ENCODE measurements at regions not wholly inside any gene's neighbourhood (a gene's known extent, or its start where the extent isn't known, plus 50 kb on each side); places are given as distances from the start of the nearest gene placed in this dataset.

GRCh38 chr18:57202881-57203280, 56.0 kb downstream of the BOD1L2 start:
- DNase-seq = no peak

GRCh38 chr18:57205641-57206040, 58.8 kb downstream of the BOD1L2 start:
- DNase-seq = no peak

- DNase-seq = no peak
Observed at GRCh38 chr18:57207124-57207916, 60.4 kb downstream of the BOD1L2 start.

GRCh38 chr18:57208047-57208446, 61.2 kb downstream of the BOD1L2 start:
- DNase-seq = peak; percentile 27

DNA sequence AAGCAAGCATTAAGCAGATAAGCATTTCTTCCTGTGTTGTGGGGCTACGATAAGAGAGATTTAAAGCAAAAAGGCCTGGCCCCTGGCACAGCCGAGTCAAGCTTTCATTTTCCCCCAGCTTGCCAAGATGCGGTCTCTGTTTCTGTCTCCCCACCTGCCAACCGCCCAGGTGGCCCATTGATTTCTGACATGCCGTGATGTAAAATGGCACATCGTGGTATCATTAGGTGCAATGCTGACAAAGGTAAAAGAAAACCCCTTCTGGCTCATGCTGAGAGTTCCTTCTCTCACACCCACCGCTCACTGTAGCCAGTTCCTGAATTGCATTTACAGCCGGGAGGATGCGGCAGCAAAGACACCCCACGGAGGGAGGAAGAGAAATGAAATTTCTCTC, 62.8 kb downstream of the BOD1L2 start:
- peak; percentile 68 for DNase-seq

- peak; percentile 40 for DNase-seq
Observed at GRCh38 chr18:57210107-57210715, 63.3 kb downstream of the BOD1L2 start.

GRCh38 chr18:57210716-57211411, 64.0 kb downstream of the BOD1L2 start:
- DNase-seq = no peak

- no peak for DNase-seq
Observed at GRCh38 chr18:57211412-57211750, 64.5 kb downstream of the BOD1L2 start.

DNA sequence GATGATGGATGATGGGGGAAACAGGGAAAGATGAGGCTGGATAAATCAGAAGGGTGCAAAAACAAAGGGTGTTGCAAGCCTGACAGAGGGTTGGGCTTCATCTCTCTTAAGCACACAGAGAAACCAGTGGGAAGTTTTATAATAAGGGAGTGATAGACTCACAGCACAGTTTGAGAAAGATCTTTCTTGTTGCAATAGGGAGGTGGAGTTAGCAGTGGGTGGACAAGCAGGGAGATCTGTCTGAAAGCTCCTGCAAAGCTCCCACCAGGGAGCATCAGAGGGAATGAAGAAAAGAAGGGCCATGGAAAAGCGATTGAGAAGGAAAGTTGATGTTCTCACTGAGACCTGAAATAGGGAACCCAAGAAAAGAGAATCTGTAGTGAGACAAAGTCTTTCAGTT, 64.9 kb downstream of the BOD1L2 start:
- no peak for DNase-seq

- no peak for DNase-seq
Observed at GRCh38 chr18:57212678-57213077, 65.8 kb downstream of the BOD1L2 start.

- no peak for DNase-seq
Observed at GRCh38 chr18:57214976-57215375, 68.1 kb downstream of the BOD1L2 start.

DNA sequence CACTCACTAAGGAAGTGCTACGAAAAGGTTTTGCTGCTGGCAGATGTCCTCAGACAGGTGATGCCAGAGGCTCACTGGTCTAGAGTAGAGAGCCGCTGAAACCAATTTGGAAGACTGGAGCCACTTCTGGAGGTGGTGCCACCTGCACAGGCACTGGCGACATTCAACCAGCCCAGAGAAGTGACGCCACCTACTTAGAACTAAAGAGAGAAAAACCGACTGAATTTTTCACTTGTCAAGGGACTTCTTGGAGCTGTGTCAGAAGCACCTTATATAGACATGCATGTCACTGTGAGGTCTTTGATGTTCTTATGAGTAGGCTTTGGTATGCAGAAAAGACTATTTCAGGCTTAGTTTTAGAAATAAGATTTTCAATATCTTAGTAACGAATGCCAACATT, 71.4 kb downstream of the BOD1L2 start:
- no peak for DNase-seq

DNA sequence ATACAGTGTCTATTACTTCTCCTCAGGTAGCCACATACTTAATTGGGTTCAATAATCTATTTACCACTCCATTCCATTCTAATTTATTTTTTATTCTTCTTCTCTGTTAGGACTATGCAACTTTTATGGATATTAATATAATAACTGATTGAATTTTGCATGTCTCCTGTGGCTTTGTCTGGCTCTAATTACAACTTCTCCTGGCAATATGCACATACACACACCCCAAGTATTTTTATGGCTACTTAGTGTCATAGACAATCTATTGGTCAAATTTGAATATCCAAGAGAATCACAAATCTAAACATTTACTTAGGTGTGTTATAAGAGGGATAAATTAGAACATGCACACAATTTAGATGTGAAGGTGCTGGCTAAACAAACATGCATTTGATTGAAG, 73.1 kb downstream of the BOD1L2 start:
- DNase-seq = no peak

- no peak for DNase-seq
Observed at GRCh38 chr18:57220480-57220879, 73.6 kb downstream of the BOD1L2 start.

GRCh38 chr18:57220930-57221483, 74.1 kb downstream of the BOD1L2 start:
- no peak for DNase-seq

- no peak for DNase-seq
Observed at GRCh38 chr18:57223144-57223870, 76.4 kb downstream of the BOD1L2 start.

DNA sequence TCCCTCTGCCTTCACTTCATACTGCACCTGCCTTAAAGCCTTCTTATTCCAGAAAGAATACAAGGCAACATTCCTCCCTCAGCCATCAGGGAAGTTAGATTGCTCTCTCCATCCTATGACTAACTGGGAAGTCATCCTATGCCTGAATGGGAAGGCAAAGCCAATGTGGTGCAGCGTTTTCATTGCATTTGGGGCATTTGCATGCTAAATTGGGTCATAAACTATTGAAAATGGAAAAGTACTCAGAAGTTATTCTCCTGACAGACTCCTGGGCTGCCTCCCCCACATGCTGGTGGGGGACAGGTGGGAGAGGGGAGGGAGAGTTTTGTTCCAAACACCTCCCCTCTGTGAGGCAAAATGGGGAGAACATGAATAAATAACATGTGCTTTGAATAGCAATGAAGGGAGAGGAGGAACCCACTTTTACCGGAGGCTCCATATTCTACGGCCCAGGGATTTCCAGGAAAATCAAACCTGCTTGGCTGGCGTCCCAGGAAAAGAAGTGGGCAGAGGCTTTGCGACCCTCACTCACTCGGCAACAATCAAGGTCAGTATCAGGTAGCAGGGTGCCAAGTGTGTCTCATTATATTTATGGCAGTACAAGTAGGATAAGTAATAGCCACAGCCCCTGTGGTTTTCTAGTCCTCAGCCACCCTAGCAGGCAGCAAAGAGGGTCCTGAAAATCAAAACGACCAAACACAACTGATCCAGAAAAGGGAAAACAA, 84.1 kb downstream of the BOD1L2 start:
- no peak for DNase-seq

GRCh38 chr18:57231864-57232263, 85.0 kb downstream of the BOD1L2 start:
- no peak for DNase-seq

DNA sequence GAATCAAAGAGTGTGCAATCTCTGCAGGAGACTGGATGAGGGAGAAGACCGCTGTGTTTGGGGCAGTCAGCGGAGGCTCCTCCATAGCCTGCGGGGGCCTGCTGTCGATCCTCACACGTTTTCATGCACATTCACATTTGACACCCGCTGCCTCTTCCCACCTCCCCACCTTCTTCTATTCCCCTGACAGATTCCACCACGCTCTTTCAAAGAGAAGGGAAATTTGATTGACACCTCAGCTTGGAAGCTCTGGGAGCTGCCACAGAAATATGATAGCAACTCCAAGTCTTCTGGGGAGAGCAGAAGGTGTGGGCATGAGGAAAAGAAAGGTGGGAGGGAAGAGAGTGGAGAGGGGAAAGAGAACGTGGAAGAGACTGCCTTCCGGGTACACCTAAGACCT, 87.5 kb downstream of the BOD1L2 start:
- DNase-seq = no peak

- DNase-seq = no peak
Observed at GRCh38 chr18:57241869-57242268, 95.0 kb downstream of the BOD1L2 start.

DNA sequence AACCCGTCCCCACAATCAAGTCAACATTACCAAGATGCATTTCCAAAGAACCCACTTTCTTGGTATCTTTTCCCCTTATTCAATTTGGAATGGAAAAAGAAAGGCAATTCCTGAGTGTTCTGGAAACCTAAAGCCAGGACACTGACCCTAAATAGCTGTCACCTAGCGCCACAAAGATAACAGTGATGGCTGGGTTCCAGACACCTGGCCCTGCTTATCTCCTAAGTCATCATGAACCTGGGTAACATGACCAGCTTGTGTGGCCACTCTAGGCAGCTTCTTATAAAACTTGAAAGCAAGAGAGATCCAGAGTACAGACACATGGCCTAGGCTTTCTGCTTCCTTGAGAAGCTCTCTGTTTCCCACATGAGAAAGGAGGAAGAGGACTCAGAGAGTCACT, 95.4 kb downstream of the BOD1L2 start:
- no peak for DNase-seq

GRCh38 chr18:57243624-57244179, 96.8 kb downstream of the BOD1L2 start:
- DNase-seq = no peak
